SK-N-SH (cell line): ENCODE measurements at regions not wholly inside any gene's neighbourhood (a gene's known extent, or its start where the extent isn't known, plus 50 kb on each side); places are given as distances from the start of the nearest gene placed in this dataset.
"Not testable (repeated sequence)": the region's sequence is repeated elsewhere in the genome, so short reads cannot be mapped to it uniquely, and the experiment has no call there.

Experiments
- EP300 ChIP-seq, 2 experiments: IDR thresholded peaks; 2 replicates each; pipeline versions ENCODE4 v1.4.0 to v1.6.1; 2012; ENCODE audit warnings: borderline replicate concordance in 1 of 2, low read depth in 1 of 2, low read length in 1 of 2
- TF ChIP-seq, protein P1 (sequence below): fragments of 200-600 bp; sonication (generic); IDR thresholded peaks from 2 replicates; pipeline ENCODE4 v1.6.1; 2017; ENCODE audit warnings: antibody characterized with exemption, mild to moderate bottlenecking, moderate library complexity

DNA sequence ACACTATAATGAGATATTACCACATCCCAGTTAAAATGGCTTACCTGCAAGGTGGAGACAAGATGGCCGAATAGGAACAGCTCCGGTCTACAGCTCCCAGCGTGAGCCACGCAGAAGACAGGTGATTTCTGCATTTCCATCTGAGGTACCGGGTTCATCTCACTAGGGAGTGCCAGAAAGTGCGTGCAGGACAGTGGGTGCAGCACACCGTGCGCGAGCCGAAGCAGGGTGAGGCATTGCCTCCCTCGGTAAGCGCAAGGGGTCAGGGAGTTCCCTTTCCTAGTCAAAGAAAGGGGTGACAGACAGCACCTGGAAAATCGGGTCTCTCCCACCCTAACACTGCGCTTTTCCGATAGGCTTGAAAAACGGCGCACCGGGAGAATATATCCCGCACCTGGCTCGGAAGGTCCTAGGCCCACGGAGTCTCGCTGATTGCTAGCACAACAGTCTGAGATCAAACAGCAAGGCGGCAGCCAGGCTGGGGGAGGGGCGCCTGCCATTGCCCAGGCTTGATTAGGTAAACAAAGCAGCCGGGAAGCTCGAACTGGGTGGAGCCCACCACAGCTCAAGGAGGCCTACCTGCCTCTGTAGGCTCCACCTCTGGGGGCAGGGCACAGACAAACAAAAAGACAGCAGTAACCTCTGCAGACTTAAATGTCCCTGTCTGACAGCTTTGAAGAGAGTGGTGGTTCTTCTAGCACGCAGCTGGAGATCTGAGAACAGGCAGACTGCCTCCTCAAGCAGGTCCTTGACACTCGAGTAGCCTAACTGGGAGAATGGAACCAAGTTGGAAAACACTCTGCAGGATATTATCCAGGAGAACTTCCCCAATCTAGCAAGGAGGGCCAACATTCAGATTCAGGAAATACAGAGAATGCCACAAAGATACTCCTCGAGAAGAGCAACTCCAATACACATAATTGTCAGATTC, 92.5 kb downstream of the DCAF12L1 start:
- TF ChIP-seq, protein P1, sequence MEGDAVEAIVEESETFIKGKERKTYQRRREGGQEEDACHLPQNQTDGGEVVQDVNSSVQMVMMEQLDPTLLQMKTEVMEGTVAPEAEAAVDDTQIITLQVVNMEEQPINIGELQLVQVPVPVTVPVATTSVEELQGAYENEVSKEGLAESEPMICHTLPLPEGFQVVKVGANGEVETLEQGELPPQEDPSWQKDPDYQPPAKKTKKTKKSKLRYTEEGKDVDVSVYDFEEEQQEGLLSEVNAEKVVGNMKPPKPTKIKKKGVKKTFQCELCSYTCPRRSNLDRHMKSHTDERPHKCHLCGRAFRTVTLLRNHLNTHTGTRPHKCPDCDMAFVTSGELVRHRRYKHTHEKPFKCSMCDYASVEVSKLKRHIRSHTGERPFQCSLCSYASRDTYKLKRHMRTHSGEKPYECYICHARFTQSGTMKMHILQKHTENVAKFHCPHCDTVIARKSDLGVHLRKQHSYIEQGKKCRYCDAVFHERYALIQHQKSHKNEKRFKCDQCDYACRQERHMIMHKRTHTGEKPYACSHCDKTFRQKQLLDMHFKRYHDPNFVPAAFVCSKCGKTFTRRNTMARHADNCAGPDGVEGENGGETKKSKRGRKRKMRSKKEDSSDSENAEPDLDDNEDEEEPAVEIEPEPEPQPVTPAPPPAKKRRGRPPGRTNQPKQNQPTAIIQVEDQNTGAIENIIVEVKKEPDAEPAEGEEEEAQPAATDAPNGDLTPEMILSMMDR, result not testable (repeated sequence)
- TF ChIP-seq EP300 (IDR thresholded peaks at IDR 0.05; ENCODE audit: borderline replicate concordance in 1 of 2, low read depth in 1 of 2, low read length in 1 of 2), result not testable (repeated sequence)
